HEK293 (cell line): ENCODE measurements at regions not wholly inside any gene's neighbourhood (a gene's known extent, or its start where the extent isn't known, plus 50 kb on each side); places are given as distances from the start of the nearest gene placed in this dataset.
"Not testable (repeated sequence)": the region's sequence is repeated elsewhere in the genome, so short reads cannot be mapped to it uniquely, and the experiment has no call there.

Experiments used
- CTCF ChIA-PET: fragments of 350-600 bp; formaldehyde crosslinking; extraction: SDS; loops from one replicate; lab custom pipeline; 2021; ENCODE audit warnings: antibody characterized with exemption; lab: Yijun Ruan, JAX
- POLR2A ChIA-PET: fragments of 300-600 bp; formaldehyde crosslinking; extraction: SDS; loops from one replicate; lab custom pipeline; 2020; ENCODE audit warnings: antibody characterized with exemption, inconsistent platforms; lab: Yijun Ruan, JAX
- H3K27ac ChIP-seq: fragments of 200-500 bp; sonication (Bioruptor generic); 2 replicates; pipeline ENCODE4 v1.5.1; 2014; ENCODE audit warnings: low read depth, low read length, control low read depth, inconsistent platforms; ENCODE audit errors: extremely low read depth
- H3K36me3 ChIP-seq, 2 experiments: fragments of 200-500 bp in 1 of 2; sonication (Bioruptor generic) in 1 of 2; 1 replicate in 1 of 2; 2 replicates in 1 of 2; pipeline ENCODE4 v1.5.1; 2014 to 2017; ENCODE audit warnings: inconsistent platforms in 2 of 2, low read length in 2 of 2; ENCODE audit not compliant: control insufficient read depth in 2 of 2, insufficient read depth in 1 of 2
- H3K4me1 ChIP-seq: fragments of 200-500 bp; sonication (Bioruptor generic); 2 replicates; pipeline ENCODE4 v1.5.1; 2014; ENCODE audit warnings: mild to moderate bottlenecking, low read length, inconsistent platforms; ENCODE audit not compliant: control insufficient read depth, insufficient read depth
- H3K4me3 ChIP-seq: 2 replicates; pipeline ENCODE4 v1.5.1; 2011; ENCODE audit warnings: low read depth, mild to moderate bottlenecking, control low read depth, low read length, moderate library complexity
- H3K9me3 ChIP-seq: fragments of 200-500 bp; sonication (Bioruptor generic); 2 replicates; pipeline ENCODE4 v1.5.1; 2014; ENCODE audit warnings: low read depth, low read length, inconsistent platforms; ENCODE audit not compliant: control insufficient read depth, insufficient read depth
- ELK4 ChIP-seq: IDR thresholded peaks from 2 replicates; pipeline ENCODE4 v1.6.1; 2011; ENCODE audit warnings: mild to moderate bottlenecking, low read depth, low read length, borderline replicate concordance
- PRDM1 ChIP-seq: fragments of 450-650 bp; formaldehyde crosslinking; IDR thresholded peaks from 2 replicates; pipeline ENCODE4; 2016; ENCODE audit warnings: missing biosample characterization, missing genetic modification characterization
- PRDM6 ChIP-seq: fragments of 450-650 bp; formaldehyde crosslinking; IDR thresholded peaks from 2 replicates; pipeline ENCODE4 v1.5.1; 2017; ENCODE audit warnings: missing biosample characterization, missing genetic modification characterization
- SETDB1 ChIP-seq: IDR thresholded peaks from one replicate; pipeline ENCODE4 v1.6.1; 2017; ENCODE audit warnings: mild to moderate bottlenecking, low read length, moderate library complexity, mixed read lengths; ENCODE audit not compliant: insufficient read length
- YY1 ChIP-seq: fragments of 450-650 bp; formaldehyde crosslinking; IDR thresholded peaks from 2 replicates; pipeline ENCODE4 v1.5.1; 2018; ENCODE audit warnings: missing biosample characterization, missing genetic modification characterization
- ZBTB11 ChIP-seq: fragments of 450-650 bp; formaldehyde crosslinking; conservative IDR thresholded peaks from 2 replicates; pipeline ENCODE4 v1.5.1; 2016; ENCODE audit warnings: low read depth, missing biosample characterization, missing genetic modification characterization
- ZNF2 ChIP-seq: fragments of 450-650 bp; formaldehyde crosslinking; IDR thresholded peaks from 2 replicates; pipeline ENCODE4 v1.5.1; 2016; ENCODE audit warnings: missing biosample characterization, missing genetic modification characterization
- ZNF23 ChIP-seq: fragments of 450-650 bp; formaldehyde crosslinking; IDR thresholded peaks from 2 replicates; pipeline ENCODE4 v1.5.1; 2016; ENCODE audit warnings: missing biosample characterization, missing genetic modification characterization, borderline replicate concordance
- ZNF266 ChIP-seq: fragments of 450-650 bp; formaldehyde crosslinking; IDR thresholded peaks from 2 replicates; pipeline ENCODE4 v1.5.1; 2016; ENCODE audit warnings: missing biosample characterization, missing genetic modification characterization, low read depth
- ZNF394 ChIP-seq: fragments of 450-650 bp; formaldehyde crosslinking; IDR thresholded peaks from 2 replicates; pipeline ENCODE4 v1.5.1; 2016; ENCODE audit warnings: missing biosample characterization, missing genetic modification characterization, mild to moderate bottlenecking, moderate library complexity, borderline replicate concordance
- ZNF426 ChIP-seq: fragments of 450-650 bp; formaldehyde crosslinking; IDR thresholded peaks from 2 replicates; pipeline ENCODE4 v1.5.1; 2017; ENCODE audit warnings: missing biosample characterization, missing genetic modification characterization, mild to moderate bottlenecking, inconsistent platforms, moderate library complexity
- ZNF510 ChIP-seq: fragments of 450-650 bp; formaldehyde crosslinking; IDR thresholded peaks from 2 replicates; pipeline ENCODE4 v1.5.1; 2018; ENCODE audit warnings: mild to moderate bottlenecking, missing genetic modification characterization, missing biosample characterization; ENCODE audit not compliant: insufficient replicate concordance
- ZNF518A ChIP-seq: fragments of 450-650 bp; formaldehyde crosslinking; conservative IDR thresholded peaks from 2 replicates; pipeline ENCODE4 v1.5.1; 2016; ENCODE audit warnings: low read depth, missing biosample characterization, missing genetic modification characterization
- ZNF555 ChIP-seq: fragments of 450-650 bp; formaldehyde crosslinking; conservative IDR thresholded peaks from 2 replicates; pipeline ENCODE4 v1.5.1; 2017; ENCODE audit warnings: missing biosample characterization, mild to moderate bottlenecking, missing genetic modification characterization, inconsistent platforms
- ZNF623 ChIP-seq: fragments of 450-650 bp; formaldehyde crosslinking; IDR thresholded peaks from 2 replicates; pipeline ENCODE4 v1.5.1; 2016; ENCODE audit warnings: missing biosample characterization, missing genetic modification characterization
- ZNF704 ChIP-seq: fragments of 450-650 bp; formaldehyde crosslinking; IDR thresholded peaks from 2 replicates; pipeline ENCODE4 v1.5.1; 2016; ENCODE audit warnings: missing biosample characterization, missing genetic modification characterization

GRCh38 chr18:73677450-73677849 lies 470.2 kb downstream of the FBXO15 start:
- no peaks in the 10 kb centered on the region for H3K9me3 ChIP-seq
- POLR2A ChIA-PET, result no interaction called here
- CTCF ChIA-PET, result interaction anchor here (1.2 kb wide), 1 partner anchor 7 kb away, joined by 3 read pairs; no protein-coding TSS in a partner anchor
- H3K4me1 ChIP-seq, result no peaks in the 10 kb centered on the region
- H3K27ac ChIP-seq, result no peak overlapping the region
- no peaks in the 10 kb centered on the region for H3K36me3 ChIP-seq
- TF ChIP-seq ZNF2 (tag by site-specific recombination) (no peak), YY1 (tag by site-specific recombination) (no peak), SETDB1 (no peak), ZNF23 (tag by site-specific recombination) (no peak), ELK4 (no peak), PRDM6 (tag by site-specific recombination) (no peak), ZNF704 (tag by site-specific recombination) (no peak)
- no peak overlapping the region for H3K4me3 ChIP-seq

GRCh38 chr18:73674125-73674865 lies 473.3 kb downstream of the FBXO15 start:
- H3K36me3 ChIP-seq, result no peaks in the 10 kb centered on the region
- no peaks in the 10 kb centered on the region for H3K9me3 ChIP-seq
- no peak overlapping the region for H3K4me3 ChIP-seq
- POLR2A ChIA-PET, result no interaction called here
- CTCF ChIA-PET, result interaction anchor here (0.7 kb wide), 1 partner anchor 239 kb away, joined by 3 read pairs; no protein-coding TSS in a partner anchor
- no peak overlapping the region for H3K27ac ChIP-seq
- no peak for TF ChIP-seq PRDM1 (tag by site-specific recombination)
- no peaks in the 10 kb centered on the region for H3K4me1 ChIP-seq

- CTCF ChIA-PET, result interaction anchor here (0.7 kb wide), 1 partner anchor 1272 kb away, joined by 3 read pairs; no protein-coding TSS in a partner anchor
- H3K4me3 ChIP-seq, H3K4me1 ChIP-seq, H3K9me3 ChIP-seq, POLR2A ChIA-PET, H3K36me3 ChIP-seq, H3K27ac ChIP-seq: not testable (repeated sequence)
- TF ChIP-seq ZNF623 (tag by site-specific recombination) (peak; percentile 38; the same call in 1 of the 2 replicates), ZNF394 (tag by site-specific recombination) (peak; percentile 61; the same call in 1 of the 2 replicates), ZNF555 (tag by site-specific recombination) (peak; percentile 47), ZNF518A (peak; percentile 55), ZNF510 (tag by site-specific recombination) (peak; percentile 26), ZNF266 (tag by site-specific recombination) (0 out of 2 replicates have a peak, but pooled peaks have one; percentile 26), ZNF426 (tag by site-specific recombination) (peak; percentile 51), ZBTB11 (tag by site-specific recombination) (peak; percentile 63)
Measured at GRCh38 chr18:73671480-73671879, 476.2 kb downstream of the FBXO15 start.
